ENCODE measurements at regions not wholly inside any gene's neighbourhood (a gene's known extent, or its start where the extent isn't known, plus 50 kb on each side); places are given as distances from the start of the nearest gene placed in this dataset. TPM values are rescaled to one million over a fixed set of nuclear protein-coding genes. Genes with fewer than 3 reads are reported as not detected.

- no peak overlapping the region for H3K27ac ChIP-seq
- ATAC-seq = no peak
- DNase-seq = no peak
- TF ChIP-seq POLR2A (IDR thresholded peaks at IDR 0.05) (no peak), CTCF (IDR thresholded peaks at IDR 0.05) (no peak)
- WGBS, 2 donors = 0% methylated on average over 1 of the region's 1 CpG; no CpG with 5 or more reads in 1 of the 2 donors
- H3K4me1 ChIP-seq = no peaks in the 10 kb centered on the region
- intact Hi-C loops (cut with DNase I) = no loop called here
- H3K4me3 ChIP-seq = no peak overlapping the region
- H3K9me3 ChIP-seq = no peaks in the 10 kb centered on the region
- H3K36me3 ChIP-seq (replicated peaks in 1 of 2; ENCODE audit: insufficient read depth in 1 of 2, low read depth in 2 of 2) = no peaks in the 10 kb centered on the region
- no peaks in the 10 kb centered on the region for H3K27me3 ChIP-seq
Measured at GRCh38 chr22:22432479-22432878, 76.1 kb downstream of the ZNF280B start.

- no peak overlapping the region for H3K27ac ChIP-seq
- no peaks in the 10 kb centered on the region for H3K9me3 ChIP-seq
- intact Hi-C loops (cut with DNase I) = no loop called here
- no peak overlapping the region for H3K4me3 ChIP-seq
- H3K27me3 ChIP-seq = no peaks in the 10 kb centered on the region
- no peaks in the 10 kb centered on the region for H3K36me3 ChIP-seq (replicated peaks in 1 of 2; ENCODE audit: insufficient read depth in 1 of 2, low read depth in 2 of 2)
- DNase-seq (no peak), ATAC-seq (no peak)
- H3K4me1 ChIP-seq = no peaks in the 10 kb centered on the region
- WGBS, 2 donors = 62 to 68% methylated on average over 3 of the region's 3 CpGs
- TF ChIP-seq CTCF (IDR thresholded peaks at IDR 0.05) (no peak), POLR2A (IDR thresholded peaks at IDR 0.05) (no peak)
Measured at GRCh38 chr22:22432937-22433336, 75.6 kb downstream of the ZNF280B start.

GRCh38 chr22:22433770-22434169 is 74.8 kb downstream of the ZNF280B start:
- 52 to 62% methylated on average over 4 of the region's 4 CpGs for WGBS, 2 donors
- Histone ChIP-seq H3K4me3 (no peak overlapping the region), H3K27me3 (no peaks in the 10 kb centered on the region), H3K36me3 (replicated peaks in 1 of 2; ENCODE audit: insufficient read depth in 1 of 2, low read depth in 2 of 2) (no peaks in the 10 kb centered on the region), H3K4me1 (no peaks in the 10 kb centered on the region), H3K27ac (no peak overlapping the region), H3K9me3 (no peaks in the 10 kb centered on the region)
- no peak for ATAC-seq
- no peak for DNase-seq
- TF ChIP-seq CTCF (IDR thresholded peaks at IDR 0.05) (no peak), POLR2A (IDR thresholded peaks at IDR 0.05) (no peak)
- intact Hi-C loops (cut with DNase I) = no loop called here

Small RNA genes in the stretch of these regions (small RNA-seq; reads per million reads assigned to genes)
- gene AC245291.3 (not detected), gene IGLVVII-41-1 (not detected)

Measured in body of pancreas (tissue), 4 donors.